Astrocyte of the spinal cord (primary cell): ENCODE measurements at regions not wholly inside any gene's neighbourhood (a gene's known extent, or its start where the extent isn't known, plus 50 kb on each side); places are given as distances from the start of the nearest gene placed in this dataset.
"Not testable (repeated sequence)": the region's sequence is repeated elsewhere in the genome, so short reads cannot be mapped to it uniquely, and the experiment has no call there.

Source experiments
- DNase-seq: peaks from one replicate; pipeline ENCODE4 v3.0.0; 2011; ENCODE audit warnings: low read depth, low spot score
- H3K4me3 ChIP-seq: 2 replicates; pipeline ENCODE4 v1.5.1; 2011; ENCODE audit warnings: low read depth, mild to moderate bottlenecking, low read length, moderate library complexity
- in situ Hi-C: cut with HindIII; loops from 2 replicates; pipeline ENCODE4 v1.10.0; 2017; ENCODE audit warnings: low sequenced_read_pairs
- TF ChIP-seq, protein P1 (sequence below): IDR thresholded peaks from 2 replicates; pipeline ENCODE4 v1.5.1; 2012; ENCODE audit warnings: low read depth, mild to moderate bottlenecking, low read length, inconsistent platforms

DNA sequence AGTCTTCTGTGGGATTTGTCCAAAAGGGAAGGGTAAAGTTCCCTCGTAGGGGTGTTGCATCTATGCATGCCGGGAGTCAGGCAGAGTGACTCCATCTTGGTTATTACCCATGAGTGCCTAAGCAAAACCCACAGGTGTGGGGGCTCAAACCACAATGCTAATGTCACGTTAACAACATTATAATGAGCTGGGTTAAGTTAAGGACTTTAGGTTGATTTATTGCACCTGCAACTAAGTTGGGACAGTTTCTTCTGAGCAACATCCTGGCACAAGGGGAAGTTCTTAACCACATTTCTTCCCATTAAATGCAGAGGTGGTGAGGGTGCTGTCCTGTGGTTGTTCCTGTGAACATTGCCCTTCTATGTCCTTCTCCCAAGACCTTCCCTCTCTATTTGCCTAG lies 1596.8 kb upstream of the SLC39A10 start:
- H3K4me3 ChIP-seq: no peak overlapping the region
- DNase-seq: no peak
- in situ Hi-C loops: no loop called here
- TF ChIP-seq, protein P1, sequence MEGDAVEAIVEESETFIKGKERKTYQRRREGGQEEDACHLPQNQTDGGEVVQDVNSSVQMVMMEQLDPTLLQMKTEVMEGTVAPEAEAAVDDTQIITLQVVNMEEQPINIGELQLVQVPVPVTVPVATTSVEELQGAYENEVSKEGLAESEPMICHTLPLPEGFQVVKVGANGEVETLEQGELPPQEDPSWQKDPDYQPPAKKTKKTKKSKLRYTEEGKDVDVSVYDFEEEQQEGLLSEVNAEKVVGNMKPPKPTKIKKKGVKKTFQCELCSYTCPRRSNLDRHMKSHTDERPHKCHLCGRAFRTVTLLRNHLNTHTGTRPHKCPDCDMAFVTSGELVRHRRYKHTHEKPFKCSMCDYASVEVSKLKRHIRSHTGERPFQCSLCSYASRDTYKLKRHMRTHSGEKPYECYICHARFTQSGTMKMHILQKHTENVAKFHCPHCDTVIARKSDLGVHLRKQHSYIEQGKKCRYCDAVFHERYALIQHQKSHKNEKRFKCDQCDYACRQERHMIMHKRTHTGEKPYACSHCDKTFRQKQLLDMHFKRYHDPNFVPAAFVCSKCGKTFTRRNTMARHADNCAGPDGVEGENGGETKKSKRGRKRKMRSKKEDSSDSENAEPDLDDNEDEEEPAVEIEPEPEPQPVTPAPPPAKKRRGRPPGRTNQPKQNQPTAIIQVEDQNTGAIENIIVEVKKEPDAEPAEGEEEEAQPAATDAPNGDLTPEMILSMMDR: no peak

GRCh38 chr2:194054313-194054712 lies 1602.7 kb upstream of the SLC39A10 start:
- no peak overlapping the region for H3K4me3 ChIP-seq
- in situ Hi-C loops: no loop called here
- no peak for DNase-seq
- TF ChIP-seq, protein P1: no peak

DNA sequence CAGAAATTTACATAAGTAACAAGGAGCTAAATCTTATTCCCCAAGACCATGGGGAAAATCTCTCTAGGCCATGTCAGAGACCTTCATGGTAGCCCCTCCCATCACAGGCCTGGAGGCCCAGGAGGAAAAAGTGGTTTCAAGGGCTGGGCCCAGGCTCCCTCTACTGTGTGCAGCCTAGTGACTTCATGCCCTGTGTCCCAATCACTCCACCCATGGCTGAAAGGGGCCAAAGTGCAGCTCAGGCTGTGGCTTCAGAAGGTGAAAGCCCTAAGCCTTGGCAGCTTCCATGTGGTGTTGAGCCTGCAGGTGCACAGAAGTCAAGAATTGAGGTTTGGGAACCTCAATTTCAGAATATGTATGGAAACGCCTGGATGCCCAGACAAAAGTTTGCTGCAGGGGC lies 1612.7 kb upstream of the SLC39A10 start:
- in situ Hi-C loops: no loop called here
- no peak for DNase-seq
- TF ChIP-seq, protein P1: no peak
- H3K4me3 ChIP-seq: no peak overlapping the region

DNA sequence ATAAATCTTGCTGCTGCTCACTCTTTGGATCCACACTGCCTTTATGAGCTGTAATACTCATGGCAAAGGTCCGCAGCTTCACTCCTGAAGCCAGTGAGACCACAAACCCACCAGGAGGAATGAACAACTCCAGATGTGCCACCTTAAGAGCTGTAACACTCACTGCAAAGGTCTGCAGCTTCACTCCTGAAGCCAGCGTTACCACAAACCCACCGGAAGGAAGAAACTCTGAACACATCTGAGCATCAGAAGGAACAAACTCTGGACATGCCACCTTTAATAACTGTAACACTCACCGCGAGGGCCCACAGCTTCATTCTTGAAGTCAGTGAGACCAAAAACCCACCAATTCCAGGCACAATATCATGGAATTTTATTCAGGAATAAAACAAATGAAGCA lies 1635.9 kb upstream of the SLC39A10 start:
- in situ Hi-C loops, DNase-seq, H3K4me3 ChIP-seq: not testable (repeated sequence)

- H3K4me3 ChIP-seq: no peak overlapping the region
- in situ Hi-C loops: no loop called here
- no peak for DNase-seq
- TF ChIP-seq, protein P1: no peak
Measured at GRCh38 chr2:194020155-194020554, 1636.9 kb upstream of the SLC39A10 start.

DNA sequence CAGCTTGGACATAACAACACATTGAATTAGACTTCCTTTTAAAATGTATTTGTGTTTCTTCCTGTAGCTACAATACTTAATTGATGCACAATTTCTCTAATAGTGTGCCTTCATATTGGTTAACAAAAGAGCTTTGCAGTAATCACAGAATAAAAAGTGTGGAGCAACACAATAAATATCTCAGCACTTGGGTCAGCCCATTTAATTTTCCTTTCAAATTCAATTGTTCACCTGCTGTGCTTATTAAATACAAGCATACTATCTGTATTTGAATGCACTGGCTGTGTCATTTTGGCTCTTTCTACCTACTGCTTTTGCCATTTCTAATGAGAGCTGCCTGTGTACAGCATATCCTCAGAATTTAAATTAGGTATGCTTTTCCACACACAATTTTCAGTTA lies 1641.3 kb upstream of the SLC39A10 start:
- no peak for DNase-seq
- in situ Hi-C loops: no loop called here
- no peak overlapping the region for H3K4me3 ChIP-seq
- TF ChIP-seq, protein P1: no peak

DNA sequence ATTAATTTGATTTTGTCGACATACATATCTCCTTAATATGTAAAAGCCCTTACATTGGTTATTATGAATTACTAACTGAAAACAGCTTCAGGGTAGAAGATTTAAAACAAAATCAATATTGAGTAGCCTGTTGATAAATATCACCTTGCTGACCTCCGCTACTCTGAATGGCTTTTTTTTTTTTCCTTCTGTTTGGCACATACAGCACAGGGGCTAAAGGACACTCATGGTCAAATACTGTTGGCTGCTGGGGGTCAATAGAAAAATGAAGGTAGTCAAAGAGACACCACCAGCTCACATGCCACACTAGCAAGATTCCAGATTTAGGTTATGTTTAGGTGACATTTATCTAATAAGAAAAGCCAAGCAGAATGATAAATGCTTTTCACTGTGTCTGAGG lies 1642.4 kb upstream of the SLC39A10 start:
- no peak overlapping the region for H3K4me3 ChIP-seq
- DNase-seq: no peak

More for the DNA sequence above, 1642.4 kb upstream of the SLC39A10 start:
- TF ChIP-seq, protein P1: no peak
- in situ Hi-C loops: no loop called here
